HG02870 (cell line): ENCODE measurements at regions not wholly inside any gene's neighbourhood (a gene's known extent, or its start where the extent isn't known, plus 50 kb on each side); places are given as distances from the start of the nearest gene placed in this dataset.

ENCODE experiments used
- ATAC-seq: cut with Tn5 transposase; IDR thresholded peaks from one replicate; pipeline ENCODE4 v1.9.1; 2021; ENCODE audit warnings: mild to moderate bottlenecking, moderate library complexity; ENCODE audit not compliant: unreplicated experiment

DNA sequence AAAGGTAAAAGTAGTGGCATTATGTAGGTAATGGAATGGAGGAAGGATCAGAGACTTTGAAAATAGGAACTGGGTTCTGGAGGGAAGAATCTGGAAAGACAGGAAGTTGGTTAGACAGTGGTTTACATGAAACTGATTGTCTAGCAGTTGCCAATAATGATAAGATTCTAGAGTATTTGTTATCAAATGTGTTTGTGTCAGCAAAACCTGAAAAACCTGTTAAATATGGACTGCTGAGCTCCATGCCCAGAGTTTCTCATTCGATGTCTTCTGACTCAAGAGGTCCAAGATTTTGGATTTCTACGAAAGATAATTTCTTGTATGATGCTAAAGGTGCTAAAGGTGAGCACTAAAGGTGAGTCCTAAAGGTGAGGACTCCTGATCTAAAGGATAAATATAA is 515.0 kb upstream of the TUSC1 start:
- ATAC-seq, result no peak

DNA sequence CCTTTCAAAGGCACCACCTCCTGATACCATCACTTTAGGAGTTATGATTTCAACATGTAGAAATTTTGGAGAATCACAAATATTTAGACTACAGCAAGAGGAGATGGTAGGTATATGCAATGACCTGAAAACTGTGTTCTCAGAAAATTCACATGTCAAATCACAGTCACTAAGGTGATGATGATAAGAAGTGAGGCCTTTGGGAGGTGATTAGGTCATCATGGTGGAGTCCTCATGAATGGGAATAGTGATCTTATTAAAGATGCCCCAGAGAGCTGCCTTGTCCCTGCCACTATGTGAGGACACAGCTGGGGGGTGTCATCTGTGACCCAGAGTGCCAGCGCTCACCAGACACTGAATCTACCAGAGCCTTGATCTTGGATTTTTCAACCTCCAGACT is 513.5 kb upstream of the TUSC1 start:
- ATAC-seq, result no peak

DNA sequence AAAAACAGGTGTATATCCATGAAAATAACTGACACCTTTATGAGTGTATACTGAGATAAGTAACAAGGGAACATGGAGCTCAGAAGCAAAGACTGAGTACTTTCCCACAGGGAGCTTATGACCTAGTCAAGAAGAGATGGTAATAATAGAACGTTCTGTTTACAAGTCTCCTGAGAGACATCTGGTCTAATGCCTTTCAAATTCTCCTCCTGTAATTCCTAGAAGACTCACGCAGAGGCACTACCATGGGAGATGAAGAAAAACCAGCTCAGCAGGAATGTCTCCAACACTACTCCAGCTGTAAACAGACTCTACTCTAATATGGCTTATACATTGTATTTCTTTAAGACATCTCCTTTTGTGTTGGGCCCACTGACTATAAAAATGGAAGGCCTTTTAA is 503.6 kb upstream of the TUSC1 start:
- ATAC-seq, result no peak

DNA sequence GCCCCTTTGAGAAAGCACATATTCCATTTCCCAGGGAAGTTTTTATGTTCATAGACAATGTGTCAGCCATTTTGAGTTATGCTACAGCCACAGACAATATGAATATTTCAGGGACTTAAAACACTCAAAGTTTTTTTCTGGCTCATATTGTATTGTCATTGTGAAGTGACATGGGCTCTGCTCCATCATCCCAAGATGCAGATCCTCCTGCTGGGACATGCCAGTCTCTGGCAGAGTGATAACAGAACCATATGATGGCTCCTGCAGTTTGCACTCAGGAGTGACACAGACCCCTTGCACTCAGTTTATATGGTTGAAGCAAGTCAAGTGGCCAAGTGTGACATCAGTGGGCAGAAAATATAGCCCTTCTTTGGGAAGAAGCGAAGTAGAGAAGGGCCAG is 498.4 kb upstream of the TUSC1 start:
- ATAC-seq, result no peak

DNA sequence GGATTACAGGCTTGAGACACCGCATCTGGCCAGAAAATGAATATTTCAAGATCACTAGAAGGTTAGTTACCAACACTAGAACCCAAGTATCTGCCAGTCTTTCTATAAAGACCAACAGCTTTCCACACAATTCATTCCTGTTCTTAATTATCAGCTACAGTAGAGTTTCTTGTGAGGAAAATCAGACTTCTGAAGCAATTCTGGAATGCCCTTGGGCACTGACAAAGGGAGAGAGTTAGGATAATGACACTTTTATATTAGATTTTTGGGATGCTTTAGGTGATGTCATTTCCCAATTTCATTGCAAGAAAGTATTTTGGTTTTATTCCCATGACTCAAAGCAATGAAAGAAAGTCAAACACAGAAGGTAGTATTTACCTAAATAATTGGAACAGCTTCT is 497.0 kb upstream of the TUSC1 start:
- no peak for ATAC-seq

DNA sequence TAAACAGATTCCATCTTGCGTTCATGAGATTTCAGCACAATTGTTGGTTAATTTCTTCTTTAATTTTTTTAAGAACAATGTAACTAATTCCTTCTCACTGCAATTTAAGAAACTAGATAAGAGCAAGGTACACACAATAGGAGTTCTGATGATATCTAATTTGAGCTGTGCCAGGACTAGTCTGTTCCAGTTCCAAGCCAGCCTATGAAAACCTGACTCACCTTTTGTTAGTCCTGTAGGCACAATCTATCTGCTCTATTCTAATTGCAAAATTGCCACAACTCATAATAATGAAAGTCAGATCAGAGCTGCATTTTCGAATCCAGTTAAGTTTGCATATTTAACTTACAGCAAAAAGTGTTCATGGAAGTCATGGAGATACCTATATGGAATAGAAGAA is 494.1 kb upstream of the TUSC1 start:
- ATAC-seq, result no peak

DNA sequence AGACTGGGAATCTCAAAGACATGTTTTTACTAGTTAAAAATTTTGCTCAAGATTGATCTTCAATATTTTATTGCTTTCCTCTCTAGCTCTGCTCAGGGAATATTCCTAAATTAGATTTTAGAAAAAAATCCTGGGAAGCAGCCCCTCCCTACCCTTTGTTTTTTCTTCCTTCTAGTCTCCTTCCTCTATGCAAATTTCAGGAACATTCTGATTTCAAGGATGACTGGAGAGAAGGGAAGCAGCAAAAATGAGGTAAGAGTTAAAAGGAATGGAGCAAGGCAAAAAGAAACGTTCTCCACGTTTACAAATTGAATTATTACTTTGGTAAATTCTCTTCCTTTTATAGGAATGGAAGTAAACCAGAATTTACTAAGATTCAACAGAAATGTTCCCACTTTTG is 493.4 kb upstream of the TUSC1 start:
- ATAC-seq, result no peak

DNA sequence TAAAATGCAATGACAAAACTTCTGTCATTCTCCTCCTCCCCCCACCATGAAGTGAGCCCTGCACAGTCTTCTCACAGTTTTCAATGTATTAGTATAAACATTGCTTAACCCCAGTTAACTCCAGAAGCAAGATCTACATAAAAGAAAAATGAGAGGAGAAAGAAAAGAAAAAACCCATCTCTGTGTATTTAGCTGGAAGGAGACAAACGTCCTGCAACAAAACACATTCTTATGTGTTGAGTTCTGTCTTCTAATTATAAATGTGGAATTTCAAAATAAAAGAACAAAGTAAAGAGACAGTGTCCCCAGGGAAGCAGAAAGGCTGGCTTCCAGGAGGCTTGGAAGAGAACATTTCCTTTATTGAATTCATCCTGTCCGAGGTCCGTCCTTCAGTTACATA is 491.9 kb upstream of the TUSC1 start:
- no peak for ATAC-seq

DNA sequence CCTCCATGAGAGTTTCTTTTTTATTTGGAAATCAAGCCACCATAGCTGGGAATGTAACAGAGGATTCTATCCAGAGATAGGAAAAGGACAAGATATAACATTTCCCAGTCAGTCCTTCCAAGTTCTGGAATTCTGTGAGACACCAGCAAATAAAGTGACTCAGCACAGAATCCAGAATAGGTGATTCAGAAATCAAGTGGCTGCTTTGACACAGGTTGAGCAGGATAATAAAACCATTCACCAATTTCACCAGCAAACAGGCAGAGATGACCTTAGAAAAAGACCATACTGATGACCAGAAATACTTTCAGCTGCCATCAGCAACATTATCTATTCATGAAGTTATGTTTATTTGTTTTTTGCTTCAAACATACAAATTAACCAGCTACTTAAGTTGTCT is 491.5 kb upstream of the TUSC1 start:
- no peak for ATAC-seq

DNA sequence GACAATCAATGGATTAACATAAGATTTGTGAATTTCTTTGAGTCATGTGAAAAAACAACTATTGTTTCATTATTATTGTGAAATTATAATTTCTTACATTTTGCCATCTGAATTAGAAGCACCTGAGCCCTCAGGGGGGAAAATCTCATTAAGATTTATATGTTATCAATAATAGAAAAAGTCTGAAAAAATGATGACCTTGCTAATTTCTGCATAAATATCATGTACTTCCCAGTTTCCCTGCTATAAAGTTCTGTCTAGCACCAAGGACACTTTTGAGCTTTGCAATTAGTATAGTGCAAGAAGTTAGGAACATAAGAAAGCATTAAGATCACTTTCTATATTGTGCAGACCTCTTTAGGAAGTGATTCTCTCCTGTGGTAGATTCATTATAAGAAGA is 488.3 kb upstream of the TUSC1 start:
- ATAC-seq, result no peak

DNA sequence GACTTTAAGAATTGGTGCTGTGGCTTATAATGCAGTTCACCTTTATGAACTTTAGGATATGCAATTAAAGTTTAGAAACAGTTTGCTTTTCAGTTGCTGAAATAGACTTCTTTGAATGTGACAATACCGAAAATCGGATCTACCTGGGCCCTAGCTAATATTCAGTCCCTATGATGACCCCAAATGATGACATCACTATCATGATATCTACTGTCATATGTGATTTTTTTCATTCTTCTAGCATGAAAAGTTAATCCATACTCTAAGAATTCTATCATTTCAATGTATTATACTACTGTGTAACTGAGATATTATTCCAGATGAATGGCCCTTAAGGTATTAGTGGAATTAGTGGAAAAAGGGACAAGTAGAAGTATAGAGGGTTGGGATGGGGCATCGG is 487.2 kb upstream of the TUSC1 start:
- no peak for ATAC-seq

DNA sequence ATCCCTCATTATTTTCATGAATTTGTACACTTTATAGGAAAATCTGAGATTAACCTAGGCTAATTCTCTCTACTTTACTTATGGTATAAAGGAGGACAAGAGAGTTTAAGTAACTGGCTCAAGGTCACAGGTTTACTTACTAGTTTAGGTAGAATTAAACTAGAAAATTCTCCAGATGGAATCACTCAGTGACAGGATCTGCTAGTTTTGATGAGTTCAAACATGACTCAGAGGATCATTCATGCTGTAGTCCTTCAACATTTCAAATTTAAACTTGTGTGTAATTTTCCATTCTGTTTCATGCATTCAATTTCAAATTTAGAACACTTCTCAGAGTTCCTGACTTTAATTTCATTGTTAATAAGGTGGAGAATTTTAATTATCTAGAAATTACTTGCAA is 485.7 kb upstream of the TUSC1 start:
- ATAC-seq, result no peak

DNA sequence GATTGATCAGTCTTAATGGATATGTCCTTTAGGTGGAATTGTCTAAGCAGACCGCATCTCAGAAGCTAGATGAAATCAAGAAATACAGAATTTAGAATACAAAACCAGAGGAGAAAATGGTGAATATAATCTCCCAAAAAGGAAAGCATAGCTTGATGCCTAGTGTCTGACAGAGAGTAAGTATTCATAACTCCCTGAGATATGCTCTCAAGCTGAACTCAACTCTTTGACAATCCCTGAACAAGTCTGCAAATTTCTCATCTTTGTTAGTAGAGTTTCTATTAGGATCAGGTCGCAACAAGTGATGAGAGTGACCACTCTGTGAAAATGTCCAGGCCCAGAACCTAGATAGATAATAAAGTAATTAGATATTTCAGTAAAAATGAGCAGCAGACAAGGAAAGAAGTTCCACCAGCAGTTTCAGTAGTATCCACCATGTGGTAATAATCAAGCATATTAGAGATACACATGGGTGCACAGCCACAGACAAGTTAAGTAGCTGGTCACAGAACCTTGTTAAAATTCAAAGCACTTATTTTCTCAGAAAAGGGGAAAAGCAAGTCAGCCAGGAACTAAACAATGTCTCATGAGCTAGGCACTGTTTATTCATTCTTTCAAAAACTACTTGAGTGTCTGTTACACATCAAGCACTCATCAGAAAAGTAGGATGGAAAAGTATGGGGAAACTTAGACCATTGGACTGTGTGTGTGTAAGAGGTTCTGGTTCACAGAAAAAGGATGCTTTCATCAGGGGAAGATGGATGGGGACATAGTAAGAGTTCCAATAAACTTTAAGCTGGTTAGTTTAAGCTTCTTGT is 481.5 kb upstream of the TUSC1 start:
- ATAC-seq, result no peak

DNA sequence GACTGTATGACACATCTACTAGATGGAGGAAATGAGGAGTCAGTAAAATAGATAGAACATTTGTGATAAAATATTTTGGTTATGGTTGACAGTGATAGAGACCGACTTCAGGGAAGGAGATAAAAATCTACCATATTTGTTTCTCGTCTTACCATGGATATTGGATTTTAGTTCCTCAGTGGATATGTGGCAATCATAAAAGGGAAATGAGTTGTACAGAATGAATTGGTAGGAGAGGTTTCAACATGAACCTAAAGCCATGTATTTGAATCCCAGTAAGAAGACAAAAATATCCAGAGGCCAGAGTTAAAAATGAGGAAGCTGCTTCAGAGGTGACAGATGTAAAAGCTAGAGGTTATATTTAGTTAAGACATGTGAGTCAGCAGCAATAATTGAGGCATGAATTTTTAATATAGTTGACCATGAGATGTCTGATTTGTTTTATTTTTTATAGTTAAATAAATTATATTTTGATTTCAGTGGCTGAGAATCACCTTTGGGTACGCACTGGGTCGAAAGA is 480.4 kb upstream of the TUSC1 start:
- no peak for ATAC-seq

DNA sequence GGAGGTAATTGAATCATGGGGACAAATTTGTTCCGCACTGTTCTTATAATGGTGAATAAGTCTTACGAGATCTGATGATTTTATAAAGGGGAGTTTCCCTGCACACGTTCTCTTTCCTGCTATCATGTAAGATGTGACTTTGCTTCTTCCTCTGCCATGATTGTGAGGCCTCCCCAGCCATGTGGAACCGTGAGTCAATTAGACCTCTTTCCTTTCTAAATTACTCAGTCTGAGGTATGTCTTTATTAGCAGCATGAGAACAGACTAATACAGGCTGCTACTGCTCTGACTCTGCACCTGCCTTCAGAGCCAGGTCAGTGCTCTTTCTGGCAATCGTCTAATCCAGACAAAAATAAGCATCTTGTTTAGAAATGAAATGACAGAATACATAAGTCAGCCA is 479.2 kb upstream of the TUSC1 start:
- peak; percentile 87 for ATAC-seq

DNA sequence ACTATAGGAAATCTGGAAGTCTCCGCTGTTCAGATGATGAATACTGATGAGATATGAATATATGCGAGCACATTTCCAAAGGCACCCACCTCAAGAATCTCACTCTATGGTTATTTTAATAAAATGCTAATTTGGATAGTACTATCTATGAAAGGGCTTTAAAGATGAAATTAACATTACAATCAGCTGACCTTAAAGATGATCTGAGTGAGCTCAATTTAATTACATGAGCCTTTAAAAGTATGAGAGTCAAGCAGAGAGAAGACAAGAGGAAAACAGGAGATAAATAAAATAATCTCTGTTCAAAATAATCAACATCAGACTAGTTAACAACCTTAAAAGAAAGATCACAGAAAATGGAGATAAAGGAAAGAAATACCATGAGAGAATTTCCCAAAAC is 474.1 kb upstream of the TUSC1 start:
- ATAC-seq, result no peak

DNA sequence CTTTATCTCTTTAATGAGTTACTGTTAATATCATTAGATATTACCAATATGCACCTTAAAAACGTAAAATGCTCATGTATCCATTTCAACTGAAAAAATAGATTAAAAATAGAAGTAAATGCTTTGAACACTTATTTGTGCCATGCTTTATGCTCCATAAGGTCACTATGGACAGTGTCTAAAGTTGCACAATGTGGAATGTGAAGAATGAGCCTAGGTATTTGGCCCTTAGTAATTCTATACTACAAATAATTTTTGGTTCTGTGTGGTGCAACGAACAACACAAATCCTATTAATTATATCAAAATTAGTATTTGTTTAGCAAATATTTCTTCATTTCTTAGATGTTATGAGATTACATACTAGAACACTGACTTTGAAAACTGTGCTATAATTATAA is 469.9 kb upstream of the TUSC1 start:
- no peak for ATAC-seq

DNA sequence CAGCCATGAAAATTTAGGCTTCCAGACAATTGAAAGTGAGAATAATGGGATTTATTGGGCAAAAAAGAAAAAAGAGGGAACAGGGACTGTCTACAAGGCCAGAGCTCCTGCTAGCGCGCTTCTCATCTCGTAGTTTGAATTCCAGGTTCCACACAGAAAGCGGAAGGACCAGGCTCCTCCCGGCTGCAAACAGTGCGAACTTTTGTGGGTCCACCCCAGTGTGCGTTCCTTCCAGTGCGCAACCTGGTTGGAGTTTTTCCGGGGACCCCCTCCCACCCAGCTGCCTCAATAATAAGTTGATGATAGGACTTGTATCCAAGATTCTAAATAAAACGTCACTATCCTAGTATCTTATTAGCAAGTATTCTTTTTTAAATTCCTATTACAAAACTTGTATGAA is 467.7 kb upstream of the TUSC1 start:
- ATAC-seq, result no peak

DNA sequence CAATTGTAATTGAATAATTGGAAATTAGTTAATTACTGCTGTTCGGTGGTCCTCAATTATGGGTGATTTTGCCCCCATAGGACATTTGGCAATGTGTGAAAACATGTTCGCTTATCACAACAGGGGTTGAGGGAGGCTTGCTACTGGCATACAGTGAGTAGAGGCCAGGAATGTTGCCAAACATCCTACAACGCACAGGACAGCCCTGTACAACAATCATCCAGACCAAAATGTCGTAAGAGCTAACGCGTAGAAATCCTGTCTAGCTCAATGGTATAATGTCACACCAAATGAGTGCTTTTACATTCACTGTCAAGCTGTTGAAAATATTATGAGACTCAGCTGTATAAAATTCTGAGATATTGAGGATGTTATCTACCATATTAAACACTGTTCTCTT is 464.4 kb upstream of the TUSC1 start:
- ATAC-seq, result no peak

DNA sequence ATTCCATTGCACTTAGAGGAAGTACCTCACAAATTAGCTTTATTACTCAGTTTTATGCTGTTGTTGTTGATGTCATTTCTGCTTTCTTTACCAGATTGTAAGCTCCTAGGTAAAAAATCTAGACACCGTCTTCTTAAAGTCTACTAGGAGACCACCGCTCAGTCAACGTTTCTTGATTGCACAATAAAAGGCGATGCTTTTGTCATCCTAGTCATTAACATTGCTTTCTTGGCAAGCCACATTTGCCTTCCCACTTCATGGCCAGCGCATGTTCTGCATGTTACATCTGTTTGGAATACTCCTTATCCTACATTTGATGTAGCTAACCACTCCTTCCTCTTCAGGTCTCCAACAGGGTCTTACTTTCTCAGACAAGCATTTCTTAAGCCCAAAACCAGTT is 464.0 kb upstream of the TUSC1 start:
- ATAC-seq, result no peak

DNA sequence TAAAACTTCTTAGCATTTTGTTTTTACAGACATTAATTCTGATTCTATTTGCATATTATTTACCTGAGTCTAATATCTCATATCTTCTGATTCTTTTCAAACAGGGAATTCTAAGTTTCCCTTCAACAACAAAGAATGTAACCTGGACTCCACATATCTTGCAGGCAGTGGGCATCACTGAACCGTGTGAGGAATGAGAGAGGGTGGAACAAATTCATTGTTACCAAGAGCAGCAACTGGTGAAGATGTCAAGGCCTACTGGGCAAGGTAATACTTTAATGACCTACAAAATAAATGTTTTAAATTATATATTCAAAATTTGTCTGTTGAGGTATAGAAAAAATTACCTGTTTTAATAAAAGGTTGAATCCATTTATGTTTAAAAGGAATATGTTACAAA is 455.3 kb upstream of the TUSC1 start:
- ATAC-seq, result no peak

DNA sequence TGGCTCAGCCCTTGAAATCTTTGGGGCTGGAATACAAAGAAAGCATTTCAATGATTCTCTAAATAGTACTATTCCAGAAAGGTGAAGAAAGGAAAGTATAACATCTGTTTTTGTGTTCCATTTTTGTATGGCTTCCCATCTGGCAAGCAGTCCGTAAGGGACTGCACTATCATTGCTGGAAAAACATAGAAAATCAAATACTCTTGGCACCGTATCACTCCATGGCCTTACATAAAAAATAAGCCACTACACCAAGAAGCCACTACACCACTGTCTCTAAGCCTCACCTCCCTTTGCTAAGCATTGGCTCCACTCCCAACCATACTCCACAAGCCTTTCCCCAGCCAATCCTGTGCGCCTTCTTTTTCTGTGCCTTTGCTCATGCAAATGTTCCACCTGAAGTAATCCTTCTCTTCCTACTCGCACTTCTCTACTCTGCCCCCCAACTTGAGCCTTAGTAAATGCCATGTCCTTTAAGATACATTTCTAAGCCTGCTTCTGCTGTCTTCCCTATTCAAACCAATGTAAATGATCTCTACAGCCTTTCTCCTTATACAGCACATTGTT is 454.6 kb upstream of the TUSC1 start:
- ATAC-seq, result no peak

DNA sequence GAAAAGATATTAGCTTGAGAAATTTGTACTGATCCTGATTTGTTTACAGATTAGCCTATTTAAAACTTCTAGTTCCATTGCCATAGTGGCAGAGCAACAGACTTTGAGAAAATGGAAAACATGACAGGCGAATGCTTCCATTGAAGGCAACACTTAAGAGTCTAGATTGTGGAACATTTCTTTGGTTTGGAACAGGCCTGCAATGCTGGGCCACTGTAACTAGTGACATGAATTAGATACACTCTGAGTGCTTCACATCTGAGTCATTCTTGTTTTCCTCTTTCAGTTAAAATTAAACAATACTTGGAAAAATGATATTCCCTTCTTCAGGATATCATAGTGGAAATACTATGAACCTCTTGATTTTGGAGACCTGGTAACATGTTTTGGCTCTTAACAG is 453.6 kb upstream of the TUSC1 start:
- ATAC-seq, result no peak
